MM.1S (cell line): ENCODE measurements at regions not wholly inside any gene's neighbourhood (a gene's known extent, or its start where the extent isn't known, plus 50 kb on each side); places are given as distances from the start of the nearest gene placed in this dataset.

Experiments
- DNase-seq: peaks from one replicate; pipeline ENCODE4 v3.0.0-alpha.2; 2015
- H2AFZ ChIP-seq: fragments of 300-600 bp; sonication (generic); 2 replicates; pipeline ENCODE4 v1.6.0; 2016; ENCODE audit warnings: antibody characterized with exemption, low read length
- H3F3A ChIP-seq: fragments of 300-600 bp; sonication (generic); 2 replicates; pipeline ENCODE4 v1.6.1; 2016; ENCODE audit warnings: mild to moderate bottlenecking, antibody characterized with exemption, low read length, moderate library complexity, mixed read lengths; ENCODE audit not compliant: insufficient read depth
- H3K27ac ChIP-seq: fragments of 300-600 bp; sonication (generic); 2 replicates; pipeline ENCODE4 v1.5.1; 2016; ENCODE audit warnings: mild to moderate bottlenecking, low read length
- H3K27me3 ChIP-seq: fragments of 300-600 bp; sonication (generic); replicated peaks from 2 replicates; pipeline ENCODE4 v1.6.0; 2016; ENCODE audit warnings: low read length; ENCODE audit not compliant: insufficient read depth
- H3K36me3 ChIP-seq: fragments of 300-600 bp; sonication (generic); replicated peaks from 2 replicates; pipeline ENCODE4 v1.6.1; 2016; ENCODE audit warnings: mild to moderate bottlenecking, low read length, mixed read lengths; ENCODE audit not compliant: insufficient read depth
- H3K4me1 ChIP-seq: fragments of 300-600 bp; sonication (generic); 2 replicates; pipeline ENCODE4 v1.6.1; 2016; ENCODE audit warnings: low read length, mixed read lengths
- H3K4me2 ChIP-seq: fragments of 300-600 bp; sonication (generic); 2 replicates; pipeline ENCODE4 v1.6.0; 2016; ENCODE audit warnings: low read depth, low read length
- H3K4me3 ChIP-seq: fragments of 300-600 bp; sonication (generic); 2 replicates; pipeline ENCODE4 v1.5.1; 2016; ENCODE audit warnings: low read length, mixed read lengths
- H3K79me2 ChIP-seq: fragments of 300-600 bp; sonication (generic); 2 replicates; pipeline ENCODE4 v1.6.1; 2016; ENCODE audit warnings: mixed run types, low read length, mixed read lengths
- H3K9ac ChIP-seq: fragments of 300-600 bp; sonication (generic); 2 replicates; pipeline ENCODE4 v1.6.1; 2016; ENCODE audit warnings: low read length, mixed read lengths
- H3K9me2 ChIP-seq: fragments of 300-600 bp; sonication (generic); replicated peaks from 2 replicates; pipeline ENCODE4 v1.6.1; 2016; ENCODE audit warnings: mild to moderate bottlenecking, low read length, mixed read lengths; ENCODE audit not compliant: insufficient read depth
- H3K9me3 ChIP-seq: fragments of 300-600 bp; sonication (generic); replicated peaks from 2 replicates; pipeline ENCODE4 v1.6.1; 2016; ENCODE audit warnings: mild to moderate bottlenecking, low read length, mixed read lengths; ENCODE audit not compliant: insufficient read depth
- H4K20me1 ChIP-seq: fragments of 300-600 bp; sonication (generic); 2 replicates; pipeline ENCODE4 v1.6.1; 2016; ENCODE audit warnings: mild to moderate bottlenecking, low read length, moderate library complexity, mixed read lengths; ENCODE audit not compliant: insufficient read depth
- CTCF ChIP-seq: fragments of 300-600 bp; sonication (generic); IDR thresholded peaks from 2 replicates; pipeline ENCODE4 v1.5.1; 2016; ENCODE audit warnings: antibody characterized with exemption, low read length, mixed read lengths
- EZH2 ChIP-seq: fragments of 300-600 bp; sonication (generic); optimal IDR thresholded peaks from 2 replicates; pipeline ENCODE3; 2017; ENCODE audit warnings: low read depth, mild to moderate bottlenecking, antibody characterized with exemption, low read length, mixed read lengths
- EZH2phosphoT487 ChIP-seq: fragments of 300-600 bp; sonication (generic); IDR thresholded peaks from 2 replicates; pipeline ENCODE4 v1.6.1; 2018; ENCODE audit warnings: antibody characterized with exemption, low read length

GRCh38 chr13:104473936-104474335 is 1407.7 kb upstream of the SLC10A2 start:
- Histone ChIP-seq H3K9ac (no peak overlapping the region), H4K20me1 (no peaks in the 10 kb centered on the region), H3K9me2 (no peaks in the 10 kb centered on the region), H2AFZ (no peak overlapping the region), H3K9me3 (no peaks in the 10 kb centered on the region), H3K4me3 (no peak overlapping the region), H3F3A (no peaks in the 10 kb centered on the region), H3K79me2 (no peaks in the 10 kb centered on the region), H3K27me3 (no peaks in the 10 kb centered on the region), H3K4me1 (no peaks in the 10 kb centered on the region), H3K27ac (no peak overlapping the region), H3K36me3 (no peaks in the 10 kb centered on the region), H3K4me2 (no peak overlapping the region)
- TF ChIP-seq CTCF: no peak
- no peak for TF ChIP-seq EZH2phosphoT487
- no peak for TF ChIP-seq EZH2
- DNase-seq: no peak

GRCh38 chr13:104466016-104466415 is 1399.8 kb upstream of the SLC10A2 start:
- H3F3A ChIP-seq: no peaks in the 10 kb centered on the region
- H3K4me3 ChIP-seq: no peak overlapping the region
- H3K9me2 ChIP-seq: no peaks in the 10 kb centered on the region
- no peak overlapping the region for H3K4me2 ChIP-seq
- H3K27ac ChIP-seq: no peak overlapping the region
- no peaks in the 10 kb centered on the region for H3K9me3 ChIP-seq
- H4K20me1 ChIP-seq: no peaks in the 10 kb centered on the region
- H3K4me1 ChIP-seq: no peaks in the 10 kb centered on the region
- no peak for TF ChIP-seq CTCF
- no peak for TF ChIP-seq EZH2phosphoT487
- no peak for TF ChIP-seq EZH2
- no peak for DNase-seq
- H2AFZ ChIP-seq: no peak overlapping the region
- no peaks in the 10 kb centered on the region for H3K27me3 ChIP-seq
- H3K36me3 ChIP-seq: no peaks in the 10 kb centered on the region
- H3K79me2 ChIP-seq: no peaks in the 10 kb centered on the region
- no peak overlapping the region for H3K9ac ChIP-seq

- Histone ChIP-seq H3K36me3 (no peaks in the 10 kb centered on the region), H3K79me2 (no peaks in the 10 kb centered on the region), H2AFZ (no peak overlapping the region), H3F3A (no peaks in the 10 kb centered on the region), H3K27ac (no peak overlapping the region), H3K4me3 (no peak overlapping the region), H3K4me1 (no peaks in the 10 kb centered on the region), H3K9me2 (no peaks in the 10 kb centered on the region), H4K20me1 (no peaks in the 10 kb centered on the region), H3K9ac (no peak overlapping the region), H3K4me2 (no peak overlapping the region), H3K9me3 (no peaks in the 10 kb centered on the region), H3K27me3 (no peaks in the 10 kb centered on the region)
- TF ChIP-seq CTCF (no peak), EZH2 (no peak), EZH2phosphoT487 (no peak)
- DNase-seq: no peak
Observed at GRCh38 chr13:104461049-104461448, 1394.8 kb upstream of the SLC10A2 start.
